ENCODE measurements at regions not wholly inside any gene's neighbourhood (a gene's known extent, or its start where the extent isn't known, plus 50 kb on each side); places are given as distances from the start of the nearest gene placed in this dataset.

GRCh38 chr16:55152875-55153390 is 171.1 kb upstream of the IRX6 start (continued):
- TF ChIP-seq ZNF780A (CRISPR knock-in tag; IDR thresholded peaks at IDR 0.05), result no peak
- no peak for TF ChIP-seq MGA (IDR thresholded peaks at IDR 0.05)
- TF ChIP-seq PTBP1 (IDR thresholded peaks at IDR 0.05; ENCODE audit: low read depth, low read length), result no peak
- TF ChIP-seq NEUROD1 (IDR thresholded peaks at IDR 0.05; ENCODE audit: borderline replicate concordance, low read depth, low read length, partially characterized antibody), result no peak
- no peak for TF ChIP-seq RBM25 (IDR thresholded peaks at IDR 0.05; ENCODE audit: low read depth, low read length, severe bottlenecking)

All from K562 (cell line).